Psoas muscle (tissue), 7 donors: ENCODE measurements at regions not wholly inside any gene's neighbourhood (a gene's known extent, or its start where the extent isn't known, plus 50 kb on each side); places are given as distances from the start of the nearest gene placed in this dataset.

Source experiments
- ATAC-seq, 4 donors: fragments of 200-7000 bp; cut with Tn5 transposase; one replicate each; pipeline ENCODE4 v1.9.1; 2020; ENCODE audit warnings: moderate library complexity in 3 of 4, mild to moderate bottlenecking in 2 of 4
- DNase-seq, 2 donors: peaks; one replicate each; pipeline ENCODE4 v3.0.0-alpha.2; 2020
- H3K27ac ChIP-seq: fragments of 200-600 bp; one replicate; pipeline ENCODE4 v1.8.0; 2022
- H3K27me3 ChIP-seq, 3 donors: fragments of 200-600 bp in 1 of 3; one replicate each; pipeline versions ENCODE4 v1.6.1 to v1.8.0; 2013 to 2022; ENCODE audit warnings: low read length in 2 of 3, mild to moderate bottlenecking in 2 of 3, moderate library complexity in 1 of 3; ENCODE audit not compliant: insufficient read depth in 3 of 3
- H3K36me3 ChIP-seq, 2 donors: fragments of 200-600 bp in 1 of 2; one replicate each; pipeline versions ENCODE4 v1.6.1 to v1.8.0; 2013 to 2022; ENCODE audit warnings: low read depth in 1 of 2, mild to moderate bottlenecking in 1 of 2, moderate library complexity in 1 of 2; ENCODE audit not compliant: insufficient read depth in 1 of 2
- H3K4me1 ChIP-seq: fragments of 200-600 bp; one replicate; pipeline ENCODE4 v1.8.0; 2022
- H3K4me3 ChIP-seq: fragments of 200-600 bp; one replicate; pipeline ENCODE4 v1.8.0; 2022; ENCODE audit warnings: mild to moderate bottlenecking
- H3K9me3 ChIP-seq: fragments of 200-600 bp; one replicate; pipeline ENCODE4 v1.8.0; 2022
- CTCF ChIP-seq: fragments of 200-600 bp; IDR thresholded peaks from one replicate; pipeline ENCODE4 v1.8.0; 2022; ENCODE audit warnings: antibody characterized with exemption
- whole genome bisulfite sequencing, 3 donors: extraction: QIAGEN DNeasy Blood & Tissue Kit; methylation state at CpG; one replicate each; pipeline versions ENCODE4 v1.1.6 to v1.1.7; 2013; 5-methylcytosine and 5-hydroxymethylcytosine counted together
- intact Hi-C, 2 donors: fragments of 100-400 bp; cut with DNase I; formaldehyde crosslinking; loops; one replicate each; pipeline versions ENCODE4 v1.11.0 to v1.14.2; 2022
- donor health status: healthy with polysubstance abuse.
- donor health status: DM: no; HTN: no; CAD: no; lungs with moderate emphysema.
- donor health status: Bipolar disorder and iron deficiency.
- donor health status: healthy.
- donor health status: DM: yes; HTN: yes; CAD: no.
- donor health status: DM: no; HTN: no; CAD: no.
- donor health status: DM: yes; HTN: yes; CAD: no.

GRCh38 chr18:21928925-21929324 is 188.3 kb downstream of the MIB1 start:
- TF ChIP-seq CTCF = no peak
- Histone ChIP-seq H3K4me1 (no peaks in the 10 kb centered on the region), H3K36me3 (no peaks in the 10 kb centered on the region), H3K4me3 (no peak overlapping the region), H3K27me3 (no peaks in the 10 kb centered on the region), H3K27ac (no peak overlapping the region), H3K9me3 (no peaks in the 10 kb centered on the region)
- no peak for DNase-seq
- WGBS, 3 donors = 58 to 61% (median 61%) methylated on average over 4 of the region's 4 CpGs
- no peak for ATAC-seq
- intact Hi-C loops = no loop called here

GRCh38 chr18:21930177-21930576 is 189.6 kb downstream of the MIB1 start:
- Histone ChIP-seq H3K27me3 (no peaks in the 10 kb centered on the region), H3K4me1 (no peaks in the 10 kb centered on the region), H3K9me3 (no peaks in the 10 kb centered on the region), H3K36me3 (no peaks in the 10 kb centered on the region), H3K27ac (no peak overlapping the region), H3K4me3 (no peak overlapping the region)
- WGBS, 3 donors = 52 to 61% (median 54%) methylated on average over 6 of the region's 6 CpGs
- intact Hi-C loops = no loop called here
- ATAC-seq = no peak
- no peak for TF ChIP-seq CTCF
- no peak for DNase-seq

- no peak for TF ChIP-seq CTCF
- 42 to 50% (median 50%) methylated on average over 10 of the region's 10 CpGs for WGBS, 3 donors
- intact Hi-C loops = no loop called here
Measured at GRCh38 chr18:21933931-21934765, 193.6 kb downstream of the MIB1 start.

GRCh38 chr18:21934766-21935015 is 194.1 kb downstream of the MIB1 start:
- WGBS, 3 donors = 68 to 74% (median 74%) methylated on average over 4 of the region's 4 CpGs
- Histone ChIP-seq H3K27me3 (peaks cover 0 to 2% (median 0%) of the 10 kb centered on the region in 3 donors), H3K9me3 (no peaks in the 10 kb centered on the region), H3K36me3 (no peaks in the 10 kb centered on the region), H3K4me1 (no peaks in the 10 kb centered on the region), H3K27ac (no peak overlapping the region), H3K4me3 (no peak overlapping the region)
- intact Hi-C loops = no loop called here
- no peak for TF ChIP-seq CTCF
- no peak for DNase-seq
- no peak for ATAC-seq

More at GRCh38 chr18:21933931-21934765, 193.6 kb downstream of the MIB1 start:
- Histone ChIP-seq H3K9me3 (no peaks in the 10 kb centered on the region), H3K36me3 (no peaks in the 10 kb centered on the region), H3K27ac (no peak overlapping the region), H3K4me3 (no peak overlapping the region), H3K4me1 (no peaks in the 10 kb centered on the region), H3K27me3 (no peaks in the 10 kb centered on the region)
- ATAC-seq (no peak), DNase-seq (no peak)

GRCh38 chr18:21943456-21943855 is 202.9 kb downstream of the MIB1 start:
- 78 to 84% (median 83%) methylated on average over 4 of the region's 4 CpGs for WGBS, 3 donors
- Histone ChIP-seq H3K27me3 (peaks cover 0 to 4% (median 2%) of the 10 kb centered on the region in 3 donors), H3K9me3 (no peaks in the 10 kb centered on the region), H3K4me1 (no peaks in the 10 kb centered on the region), H3K4me3 (no peak overlapping the region), H3K36me3 (no peaks in the 10 kb centered on the region), H3K27ac (no peak overlapping the region)
- DNase-seq (no peak), ATAC-seq (no peak)
- TF ChIP-seq CTCF = no peak
- intact Hi-C loops = no loop called here
